HEK293 (cell line): ENCODE measurements at regions not wholly inside any gene's neighbourhood (a gene's known extent, or its start where the extent isn't known, plus 50 kb on each side); places are given as distances from the start of the nearest gene placed in this dataset.

Experiments
- GLI4 ChIP-seq: fragments of 450-650 bp; formaldehyde crosslinking; IDR thresholded peaks from 2 replicates; pipeline ENCODE4 v1.5.1; 2016; ENCODE audit warnings: missing biosample characterization, missing genetic modification characterization
- TF ChIP-seq, protein P1 (sequence below): fragments of 450-650 bp; formaldehyde crosslinking; IDR thresholded peaks from 2 replicates; pipeline ENCODE4 v1.5.1; 2016; ENCODE audit warnings: missing biosample characterization, missing genetic modification characterization
- TF ChIP-seq, protein P2 (sequence below): fragments of 450-650 bp; formaldehyde crosslinking; IDR thresholded peaks from 2 replicates; pipeline ENCODE4 v1.5.1; 2016; ENCODE audit warnings: missing biosample characterization, missing genetic modification characterization

- TF ChIP-seq, protein P1, sequence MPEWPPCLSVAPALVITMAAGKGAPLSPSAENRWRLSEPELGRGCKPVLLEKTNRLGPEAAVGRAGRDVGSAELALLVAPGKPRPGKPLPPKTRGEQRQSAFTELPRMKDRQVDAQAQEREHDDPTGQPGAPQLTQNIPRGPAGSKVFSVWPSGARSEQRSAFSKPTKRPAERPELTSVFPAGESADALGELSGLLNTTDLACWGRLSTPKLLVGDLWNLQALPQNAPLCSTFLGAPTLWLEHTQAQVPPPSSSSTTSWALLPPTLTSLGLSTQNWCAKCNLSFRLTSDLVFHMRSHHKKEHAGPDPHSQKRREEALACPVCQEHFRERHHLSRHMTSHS (tag by site-specific recombination): no peak
- TF ChIP-seq, protein P2, sequence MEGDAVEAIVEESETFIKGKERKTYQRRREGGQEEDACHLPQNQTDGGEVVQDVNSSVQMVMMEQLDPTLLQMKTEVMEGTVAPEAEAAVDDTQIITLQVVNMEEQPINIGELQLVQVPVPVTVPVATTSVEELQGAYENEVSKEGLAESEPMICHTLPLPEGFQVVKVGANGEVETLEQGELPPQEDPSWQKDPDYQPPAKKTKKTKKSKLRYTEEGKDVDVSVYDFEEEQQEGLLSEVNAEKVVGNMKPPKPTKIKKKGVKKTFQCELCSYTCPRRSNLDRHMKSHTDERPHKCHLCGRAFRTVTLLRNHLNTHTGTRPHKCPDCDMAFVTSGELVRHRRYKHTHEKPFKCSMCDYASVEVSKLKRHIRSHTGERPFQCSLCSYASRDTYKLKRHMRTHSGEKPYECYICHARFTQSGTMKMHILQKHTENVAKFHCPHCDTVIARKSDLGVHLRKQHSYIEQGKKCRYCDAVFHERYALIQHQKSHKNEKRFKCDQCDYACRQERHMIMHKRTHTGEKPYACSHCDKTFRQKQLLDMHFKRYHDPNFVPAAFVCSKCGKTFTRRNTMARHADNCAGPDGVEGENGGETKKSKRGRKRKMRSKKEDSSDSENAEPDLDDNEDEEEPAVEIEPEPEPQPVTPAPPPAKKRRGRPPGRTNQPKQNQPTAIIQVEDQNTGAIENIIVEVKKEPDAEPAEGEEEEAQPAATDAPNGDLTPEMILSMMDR: no peak
- no peak for TF ChIP-seq GLI4 (tag by site-specific recombination)
These were observed 52.5 kb upstream of the LHFPL3 start for GRCh38 chr7:104275900-104276299.
